ENCODE measurements at regions not wholly inside any gene's neighbourhood (a gene's known extent, or its start where the extent isn't known, plus 50 kb on each side); places are given as distances from the start of the nearest gene placed in this dataset.

DNA sequence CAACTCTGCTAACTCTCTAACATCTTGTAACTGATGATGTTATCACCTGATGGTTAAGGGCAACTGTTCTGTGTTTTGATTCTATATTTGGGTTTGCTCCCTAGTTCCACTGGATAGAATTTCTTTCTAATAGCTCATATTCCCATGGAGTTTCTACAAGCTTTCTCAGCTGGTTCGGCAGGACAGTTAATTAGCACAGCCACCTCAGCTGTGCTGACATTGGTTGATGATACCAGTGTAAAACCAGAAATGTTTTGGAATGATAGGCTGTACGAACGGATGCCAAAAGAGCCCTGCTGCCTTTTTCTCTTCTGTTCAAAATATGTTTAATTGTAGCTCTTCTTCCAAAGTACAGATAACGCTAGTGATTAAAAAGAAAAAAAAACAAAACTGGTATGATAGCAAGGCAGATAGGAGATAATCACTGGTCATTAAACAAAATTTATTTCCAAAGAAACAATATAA lies 440.5 kb upstream of the ZNF608 start:
- Histone ChIP-seq H3K27me3 (ENCODE audit: low read depth) (no peaks in the 10 kb centered on the region), H3K4me3 (no peak overlapping the region), H3K36me3 (replicated peaks) (no peaks in the 10 kb centered on the region), H3K4me1 (peaks cover 10% of the 10 kb centered on the region), H3K9me3 (no peaks in the 10 kb centered on the region)
- DNase-seq (ENCODE audit: low spot score in 2 of 2) = no peak
- in situ Hi-C loops (cut with MboI; ENCODE audit: low sequenced_read_pairs) = no loop called here

DNA sequence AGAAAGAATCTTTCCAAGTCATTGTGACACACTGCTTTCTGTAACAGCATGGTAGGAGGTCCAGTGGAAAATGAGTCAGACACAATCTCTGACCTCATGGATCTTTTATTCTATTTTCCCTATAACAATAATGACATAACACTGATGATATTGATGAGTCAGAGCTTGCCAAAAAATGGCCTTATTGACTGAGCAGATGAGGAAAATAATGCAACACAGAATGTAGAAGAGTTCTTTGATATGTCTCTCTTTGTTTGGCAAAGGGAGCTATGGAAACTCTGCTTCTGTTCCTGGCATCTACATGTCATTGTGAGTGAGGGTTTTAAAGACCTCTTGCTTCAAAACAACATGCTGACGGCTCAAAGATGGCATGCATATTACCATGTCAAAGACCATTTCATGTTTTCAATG lies 443.1 kb upstream of the ZNF608 start:
- Histone ChIP-seq H3K9me3 (no peaks in the 10 kb centered on the region), H3K27me3 (ENCODE audit: low read depth) (no peaks in the 10 kb centered on the region)
- no peak for DNase-seq (ENCODE audit: low spot score in 2 of 2)

DNA sequence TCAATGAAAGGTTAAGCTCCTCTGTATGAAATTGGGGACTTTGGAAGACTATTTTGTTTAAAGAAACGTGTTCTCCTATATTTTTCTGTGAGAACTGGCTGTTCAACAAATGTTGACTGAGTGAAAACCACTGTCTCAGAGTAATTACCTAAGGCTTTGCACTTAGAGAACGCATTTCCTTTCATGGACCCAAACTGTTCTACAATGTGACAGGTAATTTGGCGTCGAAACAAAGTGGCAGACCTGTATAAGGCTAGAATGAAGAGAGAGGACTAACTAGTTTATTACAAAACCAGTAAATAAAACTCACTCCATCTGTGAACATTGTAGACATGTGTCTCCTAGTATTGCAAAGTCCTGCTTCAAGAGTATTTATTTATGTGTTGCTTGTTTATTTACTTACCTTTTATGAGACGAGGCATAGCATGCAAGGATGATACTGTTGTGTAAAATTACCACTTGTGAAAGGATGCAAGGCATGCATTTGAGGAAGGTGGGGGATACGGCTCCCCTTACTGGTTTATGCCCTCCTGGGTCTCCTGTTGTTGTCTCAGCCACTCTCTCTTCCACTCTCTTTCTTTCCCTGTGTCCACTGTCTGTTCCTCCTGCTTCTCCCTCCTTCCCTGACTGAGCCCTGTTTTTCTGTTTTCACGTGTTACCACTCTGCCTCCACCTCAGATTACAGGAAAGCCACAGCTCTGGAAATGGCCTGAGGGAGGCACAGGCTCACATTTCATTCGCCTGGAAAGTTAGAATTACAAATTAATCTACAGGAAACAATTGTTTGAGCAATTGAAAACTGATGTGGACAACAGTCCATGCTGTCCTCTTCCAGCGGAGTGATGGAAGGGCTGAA lies 444.0 kb upstream of the ZNF608 start:
- Histone ChIP-seq H3K4me1 (peaks cover 16% of the 10 kb centered on the region), H3K27me3 (ENCODE audit: low read depth) (no peaks in the 10 kb centered on the region), H3K9me3 (no peaks in the 10 kb centered on the region), H3K4me3 (no peak overlapping the region), H3K36me3 (replicated peaks) (no peaks in the 10 kb centered on the region)
- peak; percentile 23 to 36 for DNase-seq (ENCODE audit: low spot score in 2 of 2)
- in situ Hi-C loops (cut with MboI; ENCODE audit: low sequenced_read_pairs) = no loop called here

More for the DNA sequence above, 443.1 kb upstream of the ZNF608 start:
- Histone ChIP-seq H3K4me1 (peaks cover 16% of the 10 kb centered on the region), H3K36me3 (replicated peaks) (no peaks in the 10 kb centered on the region), H3K4me3 (no peak overlapping the region)
- in situ Hi-C loops (cut with MboI; ENCODE audit: low sequenced_read_pairs) = no loop called here

DNA sequence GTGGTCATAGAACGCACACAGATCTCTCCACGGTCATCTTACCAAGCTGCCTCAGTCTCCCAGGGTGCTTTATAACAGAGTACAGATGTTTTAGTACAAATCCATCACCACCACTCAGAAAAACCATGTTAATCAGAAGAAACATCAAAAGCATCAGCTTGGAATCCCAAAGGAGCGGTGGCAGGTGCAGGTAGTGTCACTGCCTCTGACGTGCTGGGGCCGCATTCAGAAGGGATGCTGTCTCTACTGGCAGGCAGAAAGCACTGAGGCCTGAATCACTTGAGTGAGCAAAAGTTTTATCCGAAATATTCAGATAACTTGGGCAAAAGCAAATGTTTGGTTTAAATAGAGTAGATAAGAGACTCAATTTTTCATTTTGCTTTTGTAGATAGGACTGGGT lies 448.4 kb upstream of the ZNF608 start:
- no peaks in the 10 kb centered on the region for H3K27me3 ChIP-seq (ENCODE audit: low read depth)
- in situ Hi-C loops (cut with MboI; ENCODE audit: low sequenced_read_pairs) = no loop called here
- H3K4me3 ChIP-seq = no peak overlapping the region
- no peak for DNase-seq (ENCODE audit: low spot score in 2 of 2)
- H3K36me3 ChIP-seq (replicated peaks) = no peaks in the 10 kb centered on the region
- no peaks in the 10 kb centered on the region for H3K9me3 ChIP-seq
- peaks cover 45% of the 10 kb centered on the region for H3K4me1 ChIP-seq

DNA sequence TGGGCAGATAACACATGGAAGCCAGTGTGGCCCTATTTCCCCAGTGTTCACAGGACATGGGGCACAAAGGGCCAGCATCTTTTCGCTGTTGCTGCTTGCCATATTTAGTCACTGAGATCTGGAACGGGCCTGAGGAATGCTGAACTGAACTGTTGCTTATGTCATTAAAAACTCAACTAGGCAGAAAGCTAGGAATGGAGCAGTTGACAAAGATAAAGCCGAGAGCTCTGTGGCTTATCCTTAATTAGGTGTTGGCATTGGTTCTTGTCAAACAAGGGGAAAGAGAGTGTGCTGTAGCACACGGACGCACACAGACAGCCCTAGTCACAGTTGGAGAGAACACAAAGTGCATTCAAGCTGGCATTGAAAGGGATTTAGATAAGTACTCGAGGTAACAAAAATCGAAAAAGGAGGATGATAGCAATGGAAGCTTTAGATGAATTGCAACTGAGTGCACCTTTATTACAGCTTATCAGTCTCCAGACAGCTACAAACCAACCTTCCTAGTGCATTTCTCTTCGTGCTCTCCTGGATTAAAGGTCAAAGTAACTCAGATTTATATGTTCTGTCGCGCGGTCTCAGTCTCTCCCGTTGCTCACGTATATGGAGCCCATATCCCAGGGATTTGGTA lies 450.2 kb upstream of the ZNF608 start:
- H3K4me1 ChIP-seq = peaks cover 43% of the 10 kb centered on the region
- H3K27me3 ChIP-seq (ENCODE audit: low read depth) = no peaks in the 10 kb centered on the region
- in situ Hi-C loops (cut with MboI; ENCODE audit: low sequenced_read_pairs) = no loop called here
- H3K4me3 ChIP-seq = no peak overlapping the region
- H3K9me3 ChIP-seq = no peaks in the 10 kb centered on the region
- no peaks in the 10 kb centered on the region for H3K36me3 ChIP-seq (replicated peaks)
- DNase-seq (ENCODE audit: low spot score in 2 of 2) = peak; percentile 16 to 20

DNA sequence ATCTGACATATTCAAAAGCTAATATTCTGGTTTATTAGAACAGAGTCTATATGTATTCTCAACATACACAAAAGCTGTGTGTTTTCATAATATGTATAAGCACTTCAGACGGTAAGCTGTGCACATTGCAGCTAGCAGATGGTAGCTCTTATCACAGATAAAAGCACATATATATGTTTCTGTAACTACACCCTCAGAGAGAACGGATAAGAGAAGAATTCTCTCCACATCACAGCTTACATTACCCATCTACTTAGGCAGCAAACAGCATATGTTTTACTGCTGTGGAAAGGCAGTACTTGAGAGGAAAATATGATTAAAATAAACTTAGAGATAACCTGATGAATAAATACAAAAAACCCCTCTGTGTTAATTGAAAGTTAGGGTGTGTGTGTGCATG lies 450.9 kb upstream of the ZNF608 start:
- in situ Hi-C loops (cut with MboI; ENCODE audit: low sequenced_read_pairs) = no loop called here
- Histone ChIP-seq H3K9me3 (no peaks in the 10 kb centered on the region), H3K4me3 (no peak overlapping the region), H3K27me3 (ENCODE audit: low read depth) (no peaks in the 10 kb centered on the region), H3K36me3 (replicated peaks) (no peaks in the 10 kb centered on the region), H3K4me1 (peaks cover 43% of the 10 kb centered on the region)
- DNase-seq (ENCODE audit: low spot score in 2 of 2) = no peak

DNA sequence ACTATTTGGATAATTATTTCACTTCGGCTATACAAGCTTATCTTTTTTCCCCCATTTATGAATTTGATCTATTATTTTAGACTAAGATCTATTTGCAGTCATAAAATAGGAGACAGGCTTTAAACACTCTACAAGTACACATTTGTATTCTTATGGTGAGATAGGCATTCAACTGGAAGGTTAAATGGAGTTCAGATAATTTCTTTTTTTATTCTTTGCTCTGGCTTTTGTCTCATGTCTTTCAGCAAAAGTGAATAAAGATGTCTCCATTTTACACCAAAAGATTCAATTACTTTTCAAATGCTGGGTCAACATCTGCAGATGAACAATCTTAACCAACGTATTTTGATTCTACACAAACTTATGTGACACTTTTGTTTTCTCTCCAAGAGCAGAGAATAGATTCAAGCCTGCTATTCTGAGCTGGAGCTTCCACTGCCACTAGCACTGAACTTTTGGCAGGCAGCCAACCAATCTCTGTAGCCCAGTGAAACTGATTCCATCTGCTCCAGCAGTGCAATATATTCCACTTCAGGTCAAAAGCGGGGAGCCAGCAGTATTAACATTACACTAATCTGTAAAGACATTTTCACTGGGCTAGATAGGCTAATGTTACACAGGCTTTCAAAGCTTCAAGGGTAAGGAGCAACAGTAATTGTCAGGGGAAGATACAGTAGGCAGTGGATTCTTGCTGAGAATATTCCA lies 452.0 kb upstream of the ZNF608 start:
- Histone ChIP-seq H3K4me3 (no peak overlapping the region), H3K9me3 (no peaks in the 10 kb centered on the region), H3K36me3 (replicated peaks) (no peaks in the 10 kb centered on the region), H3K4me1 (peaks cover 39% of the 10 kb centered on the region), H3K27me3 (ENCODE audit: low read depth) (no peaks in the 10 kb centered on the region)
- DNase-seq (ENCODE audit: low spot score in 2 of 2) = peak; percentile 92 to 95
- in situ Hi-C loops (cut with MboI; ENCODE audit: low sequenced_read_pairs) = no loop called here

DNA sequence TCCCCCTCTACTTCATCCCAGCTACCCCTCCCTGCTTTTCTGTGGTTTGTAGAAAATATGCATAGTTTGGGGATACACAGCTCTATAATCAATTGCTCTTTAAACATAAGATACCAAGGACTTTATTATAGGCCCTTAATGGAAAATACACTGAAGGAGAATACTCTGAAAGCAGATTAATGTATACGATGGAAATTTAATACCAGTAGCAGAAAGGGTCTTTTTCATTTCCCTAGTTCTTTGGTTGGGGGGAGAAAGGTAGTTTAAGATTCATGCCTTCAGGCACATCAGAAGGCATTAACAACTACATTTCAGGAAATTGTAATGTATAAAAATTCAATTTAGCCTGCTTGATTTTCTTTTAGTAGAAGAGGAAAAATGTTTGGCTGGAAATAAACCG lies 452.9 kb upstream of the ZNF608 start:
- Histone ChIP-seq H3K9me3 (no peaks in the 10 kb centered on the region), H3K4me1 (peaks cover 39% of the 10 kb centered on the region), H3K4me3 (no peak overlapping the region), H3K27me3 (ENCODE audit: low read depth) (no peaks in the 10 kb centered on the region), H3K36me3 (replicated peaks) (no peaks in the 10 kb centered on the region)
- no peak for DNase-seq (ENCODE audit: low spot score in 2 of 2)
- in situ Hi-C loops (cut with MboI; ENCODE audit: low sequenced_read_pairs) = no loop called here

DNA sequence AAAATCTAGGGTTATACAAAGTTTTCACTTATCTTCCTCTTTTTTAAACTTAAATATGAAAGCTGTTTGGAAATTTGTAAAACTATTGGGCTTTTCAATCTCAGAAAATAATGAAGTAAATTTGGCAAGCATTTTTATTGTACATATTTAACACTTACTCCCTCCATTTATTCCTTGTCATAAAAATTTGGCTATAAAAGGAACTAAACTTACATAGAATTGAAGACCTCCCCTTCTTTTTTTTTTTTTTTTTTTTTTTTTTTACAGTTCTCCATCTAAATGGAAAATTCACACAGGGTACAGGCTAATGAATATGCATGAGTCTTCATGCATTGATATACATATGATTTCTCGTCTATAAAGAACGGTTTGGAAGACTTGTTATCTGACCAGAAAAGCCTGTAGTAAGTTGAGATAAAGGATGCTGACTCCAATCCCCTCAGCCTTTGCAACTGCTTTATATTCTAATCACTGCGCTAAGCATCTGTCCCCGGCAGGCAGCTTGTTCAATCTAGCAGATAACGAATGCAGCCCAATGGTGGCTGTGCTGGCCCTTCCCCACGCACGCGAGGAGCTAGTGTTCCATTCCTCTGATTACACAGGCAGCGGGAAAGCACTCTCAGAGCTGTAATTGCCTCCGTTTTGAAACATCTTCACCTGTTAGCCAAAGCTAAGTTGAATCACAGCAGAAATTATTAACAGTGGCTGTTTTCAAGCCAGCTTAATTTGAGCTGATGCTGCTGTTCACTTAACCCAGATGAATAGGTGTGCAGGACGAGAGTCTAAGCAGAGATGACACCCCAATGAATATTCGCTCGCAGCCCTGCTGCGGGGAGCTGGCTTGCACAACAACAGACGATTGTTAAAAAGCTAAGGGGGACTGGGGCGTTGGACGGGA lies 453.8 kb upstream of the ZNF608 start:
- H3K36me3 ChIP-seq (replicated peaks) = no peaks in the 10 kb centered on the region
- no peaks in the 10 kb centered on the region for H3K9me3 ChIP-seq
- DNase-seq (ENCODE audit: low spot score in 2 of 2) = peak; percentile 29 to 50
- in situ Hi-C loops (cut with MboI; ENCODE audit: low sequenced_read_pairs) = no loop called here
- H3K27me3 ChIP-seq (ENCODE audit: low read depth) = no peaks in the 10 kb centered on the region
- H3K4me1 ChIP-seq = peaks cover 39% of the 10 kb centered on the region
- no peak overlapping the region for H3K4me3 ChIP-seq

DNA sequence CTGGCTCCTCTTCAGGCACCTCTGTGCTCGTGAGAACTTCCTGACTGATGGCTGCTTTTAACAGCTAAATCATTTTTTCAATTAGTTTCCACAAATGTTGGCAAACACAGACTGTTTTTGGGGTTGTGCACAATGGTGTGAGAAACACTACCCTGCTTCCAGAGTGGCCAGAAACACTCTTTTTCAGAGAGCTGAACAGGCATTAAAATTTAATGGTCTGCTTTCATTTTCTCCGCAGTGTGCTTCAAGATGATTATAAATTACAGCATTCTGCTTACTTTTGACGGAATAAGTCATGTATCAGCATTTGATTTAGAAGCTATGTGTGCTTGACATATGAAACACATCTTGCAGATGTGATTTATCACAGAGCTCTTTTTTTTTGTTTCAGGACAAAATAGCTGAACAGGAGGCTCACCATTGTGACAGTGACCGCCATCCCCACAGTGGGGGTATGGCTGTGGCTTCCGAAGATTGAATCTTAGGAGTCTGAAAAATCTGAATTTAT lies 454.5 kb upstream of the ZNF608 start:
- no peak for DNase-seq (ENCODE audit: low spot score in 2 of 2)
- no peak overlapping the region for H3K4me3 ChIP-seq
- H3K27me3 ChIP-seq (ENCODE audit: low read depth) = no peaks in the 10 kb centered on the region
- in situ Hi-C loops (cut with MboI; ENCODE audit: low sequenced_read_pairs) = no loop called here
- no peaks in the 10 kb centered on the region for H3K9me3 ChIP-seq
- peaks cover 39% of the 10 kb centered on the region for H3K4me1 ChIP-seq
- no peaks in the 10 kb centered on the region for H3K36me3 ChIP-seq (replicated peaks)

DNA sequence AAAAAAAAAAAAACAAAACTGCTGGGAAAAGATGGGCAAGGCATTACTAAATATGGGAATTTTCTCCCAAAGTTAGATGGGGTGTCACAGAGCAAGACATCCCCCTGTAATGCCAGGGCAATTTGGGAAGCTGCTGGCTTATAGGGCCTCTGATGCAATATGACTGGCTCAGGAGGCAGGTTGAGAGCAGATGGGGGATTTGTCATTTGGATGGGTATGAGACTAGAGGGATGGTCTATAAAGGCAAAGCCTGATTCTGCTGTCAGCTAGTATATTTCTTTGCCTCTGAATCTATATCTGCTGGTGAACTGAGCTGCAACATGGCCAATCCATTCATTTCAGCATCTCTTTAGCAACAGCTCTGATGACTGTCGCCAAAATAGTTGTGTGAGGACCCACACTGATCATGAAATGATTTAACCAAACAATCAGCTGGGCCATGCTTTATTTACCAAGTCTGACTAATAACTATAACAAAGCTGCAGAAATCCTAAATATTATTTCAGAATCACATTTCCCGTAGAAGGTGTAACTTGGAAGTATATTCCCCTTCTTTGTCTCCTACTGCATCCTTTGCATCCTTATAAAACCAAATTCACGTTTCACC lies 455.1 kb upstream of the ZNF608 start:
- H3K9me3 ChIP-seq = no peaks in the 10 kb centered on the region
- peaks cover 33% of the 10 kb centered on the region for H3K4me1 ChIP-seq
- DNase-seq (ENCODE audit: low spot score in 2 of 2) = no peak
- in situ Hi-C loops (cut with MboI; ENCODE audit: low sequenced_read_pairs) = no loop called here
- no peaks in the 10 kb centered on the region for H3K27me3 ChIP-seq (ENCODE audit: low read depth)
- H3K4me3 ChIP-seq = no peak overlapping the region
- H3K36me3 ChIP-seq (replicated peaks) = no peaks in the 10 kb centered on the region

DNA sequence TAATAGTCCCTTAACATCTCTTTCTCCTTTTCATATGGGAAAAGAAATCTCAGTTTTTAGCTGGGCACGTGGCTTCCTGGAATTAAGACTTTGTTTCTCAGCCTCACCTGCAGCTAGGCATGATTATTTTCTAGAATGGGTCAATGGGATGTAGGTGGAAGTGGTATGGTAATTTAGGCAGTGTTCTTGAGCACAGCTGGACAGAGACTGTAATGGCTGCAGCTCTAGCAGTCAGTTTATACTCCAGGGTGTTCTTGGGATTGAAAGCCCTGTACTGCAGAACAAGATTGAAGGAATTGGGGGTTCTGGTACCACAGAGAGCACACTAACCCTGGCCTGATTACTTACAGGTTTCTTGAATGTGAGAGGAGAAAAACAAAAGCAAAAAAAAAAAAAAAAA lies 455.9 kb upstream of the ZNF608 start:
- no peak for DNase-seq (ENCODE audit: low spot score in 2 of 2)
- H3K27me3 ChIP-seq (ENCODE audit: low read depth) = no peaks in the 10 kb centered on the region
- H3K36me3 ChIP-seq (replicated peaks) = no peaks in the 10 kb centered on the region
- peaks cover 27% of the 10 kb centered on the region for H3K4me1 ChIP-seq
- H3K9me3 ChIP-seq = no peaks in the 10 kb centered on the region
- in situ Hi-C loops (cut with MboI; ENCODE audit: low sequenced_read_pairs) = no loop called here
- H3K4me3 ChIP-seq = no peak overlapping the region

Measured in HAP-1 (cell line).